RCC 7860 (cell line): ENCODE measurements at regions not wholly inside any gene's neighbourhood (a gene's known extent, or its start where the extent isn't known, plus 50 kb on each side); places are given as distances from the start of the nearest gene placed in this dataset.
A peak's percentile ranks its signal among the peaks of the same experiment; 100 is the strongest.
"Not testable (repeated sequence)": the region's sequence is repeated elsewhere in the genome, so short reads cannot be mapped to it uniquely, and the experiment has no call there.

Source experiments
- DNase-seq: peaks from one replicate; pipeline ENCODE4 v3.0.0-alpha.2; 2015; ENCODE audit warnings: low spot score
- FAIRE-seq: peaks from 2 replicates; lab custom pipeline; 2012; peaks lifted over from hg19 to GRCh38; lab: Jason Lieb, UNC

DNA sequence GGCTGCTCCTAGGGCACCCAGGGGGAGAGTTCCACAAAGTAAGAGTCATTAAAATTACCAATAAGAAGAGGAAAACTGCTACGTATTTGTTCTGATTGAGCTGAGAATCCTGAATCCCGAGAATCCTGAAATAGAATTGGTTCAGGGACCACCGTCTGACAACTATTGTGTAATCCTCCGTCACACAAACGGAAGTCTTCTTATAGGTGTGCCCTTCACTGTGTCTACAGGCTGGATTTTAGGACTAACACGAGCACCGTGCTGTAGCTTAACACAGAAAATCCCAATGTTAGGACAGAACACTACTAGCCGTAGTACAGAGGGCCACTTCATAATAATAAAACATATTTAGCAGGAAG, 50.6 kb upstream of the RNF182 start:
- FAIRE-seq (no peak), DNase-seq (no peak)

DNA sequence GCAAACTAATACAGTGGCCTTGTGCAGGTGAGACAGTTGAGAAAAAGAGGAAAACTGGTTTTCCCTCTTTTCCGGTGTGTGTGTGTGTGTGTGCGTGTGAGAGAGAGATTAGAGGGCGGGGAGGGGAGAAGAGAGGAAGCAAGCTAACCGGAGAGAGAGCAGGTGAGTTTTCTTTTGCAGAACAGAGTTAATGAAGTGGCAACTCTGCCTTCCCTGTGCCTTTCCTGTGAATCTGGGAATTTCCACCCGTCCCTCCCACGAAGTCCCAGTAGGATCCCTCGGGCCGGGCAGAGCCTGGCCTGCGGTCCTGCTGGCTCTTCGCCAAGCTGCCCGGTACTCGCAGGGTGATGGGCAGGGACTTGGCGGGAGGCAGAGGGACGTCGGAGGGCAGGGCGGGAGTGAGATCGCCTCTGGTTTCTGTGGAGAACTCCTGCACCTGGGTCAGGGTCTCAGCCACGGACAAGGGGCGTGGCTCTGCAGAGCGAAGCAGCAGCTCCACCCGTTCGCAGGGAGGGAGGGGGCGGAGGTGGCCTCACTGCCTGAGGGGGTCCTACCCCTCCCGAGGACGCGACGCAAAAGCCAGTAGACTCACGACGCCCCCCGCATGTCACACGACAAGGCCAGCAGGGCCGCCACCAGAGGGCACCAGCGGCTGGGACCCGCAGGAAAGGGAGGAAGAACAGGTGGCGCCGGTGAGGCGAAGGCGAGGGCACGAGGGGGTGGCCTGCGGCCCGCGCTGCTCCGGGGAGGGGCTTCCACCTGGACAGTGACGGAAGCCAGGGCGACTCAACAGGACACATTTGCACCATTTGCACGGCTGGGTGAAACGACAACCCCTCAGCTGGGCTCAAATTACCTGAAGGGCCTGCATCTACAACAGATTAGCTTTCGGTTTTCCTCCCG, 51.2 kb upstream of the RNF182 start:
- FAIRE-seq (no peak), DNase-seq (peak; percentile 58)

DNA sequence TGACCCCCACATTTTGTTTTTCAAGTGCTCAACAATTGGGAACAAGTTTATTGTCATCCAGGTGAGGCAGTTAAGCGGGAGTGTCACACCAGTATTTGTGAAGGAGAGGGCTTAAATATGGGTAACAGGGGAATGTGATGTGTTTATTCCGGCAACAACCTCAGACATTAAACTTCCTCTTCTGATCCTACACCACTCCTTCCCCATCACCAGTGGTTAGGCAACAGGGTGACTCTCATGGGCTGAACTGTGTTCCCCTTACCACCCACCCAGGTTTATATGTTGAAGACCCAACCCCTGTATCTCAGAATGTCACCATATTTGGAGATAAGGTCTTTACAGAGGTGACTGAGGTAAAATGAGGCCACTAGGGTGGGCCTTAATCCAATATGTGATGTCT, 52.1 kb upstream of the RNF182 start:
- FAIRE-seq: no peak
- no peak for DNase-seq

DNA sequence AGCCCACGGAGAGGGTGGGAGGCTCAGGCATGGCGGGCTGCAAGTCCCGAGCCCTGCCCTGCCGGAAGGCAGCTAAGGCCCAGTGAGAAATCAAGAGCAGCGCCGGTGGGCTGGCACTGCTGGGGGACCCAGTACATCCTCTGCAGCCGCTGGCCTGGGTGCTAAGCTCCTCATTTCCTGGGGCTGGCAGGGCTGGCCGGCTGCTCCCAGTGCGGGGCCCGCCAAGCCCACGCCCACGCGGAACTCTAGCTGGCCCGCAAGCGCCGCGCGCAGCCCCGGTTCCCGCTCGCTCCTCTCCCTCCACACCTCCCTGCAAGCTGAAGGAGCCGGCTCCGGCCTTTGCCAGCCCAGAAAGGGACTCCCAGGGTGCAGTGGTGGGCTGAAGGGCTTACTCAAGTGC, 52.7 kb upstream of the RNF182 start:
- not testable (repeated sequence) for FAIRE-seq

DNA sequence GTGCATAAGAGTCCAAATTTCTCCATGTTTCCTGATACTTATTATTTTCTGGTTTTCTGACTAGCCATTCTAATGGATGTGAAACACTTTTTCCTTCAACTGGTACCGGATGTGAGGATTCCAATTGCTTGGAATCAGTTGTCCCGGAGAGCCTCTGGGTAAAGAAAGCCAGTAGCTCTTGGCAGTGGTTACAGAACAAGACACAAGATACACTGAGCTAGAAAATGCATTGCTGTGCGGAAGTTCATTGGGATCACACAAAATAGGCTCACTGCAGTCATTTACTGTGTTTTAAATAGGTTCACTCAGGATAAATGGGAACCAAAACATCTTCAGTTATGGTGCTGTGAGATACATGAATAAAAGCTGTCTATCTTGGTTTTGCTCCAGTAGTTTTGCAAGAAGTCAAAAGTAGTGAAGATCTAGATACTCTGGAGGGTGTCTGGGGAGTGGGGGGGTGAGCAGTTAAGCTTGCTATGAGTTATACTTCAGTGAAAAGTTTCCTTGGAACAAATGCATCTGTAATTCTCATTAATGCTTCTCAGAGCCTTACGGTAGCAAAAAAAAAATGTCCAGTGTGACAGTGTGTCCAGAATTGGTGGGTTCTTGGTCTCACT, 54.4 kb upstream of the RNF182 start:
- no peak for FAIRE-seq
- DNase-seq: no peak

More for the DNA sequence above, 52.7 kb upstream of the RNF182 start:
- DNase-seq: not testable (repeated sequence)

DNA sequence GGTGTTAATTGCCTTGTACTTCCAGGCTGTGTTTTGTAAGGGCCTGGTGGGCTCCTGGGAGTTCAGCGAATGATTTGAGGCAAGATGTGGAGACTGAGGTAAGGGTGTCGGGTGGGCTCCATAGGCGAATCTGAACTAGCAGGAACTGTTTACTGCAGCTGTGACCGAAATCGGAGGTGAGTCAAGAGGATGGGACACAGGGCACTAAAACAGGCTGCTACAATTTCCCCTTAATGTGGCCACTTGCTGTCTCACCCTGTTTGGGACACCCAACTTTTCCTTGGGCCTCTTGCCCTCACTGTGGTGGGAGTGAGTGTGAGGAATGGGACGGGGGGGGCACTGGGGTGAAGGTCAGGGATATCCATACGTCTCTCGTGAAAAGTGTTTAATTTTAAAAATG, 53.9 kb upstream of the MCUR1 start:
- FAIRE-seq (no peak), DNase-seq (no peak)

DNA sequence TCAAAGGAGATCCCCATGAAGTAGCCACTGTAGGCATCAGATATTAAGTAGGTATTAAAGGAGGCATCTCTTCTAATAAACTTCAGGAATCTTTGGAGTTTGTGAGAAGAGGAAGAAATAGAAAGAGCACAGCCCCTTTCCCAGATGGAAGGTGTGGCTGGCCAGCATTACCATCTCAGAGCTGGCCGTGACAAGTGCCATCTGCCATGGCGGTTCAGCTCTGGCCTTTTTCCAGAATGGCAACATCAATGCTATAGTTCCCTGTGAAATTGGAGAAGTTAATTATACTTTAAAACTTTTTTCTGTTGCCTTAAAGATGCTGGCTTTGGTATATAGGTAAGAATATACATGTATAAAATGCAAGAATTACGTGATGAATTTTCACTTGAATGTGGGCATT, 51.9 kb upstream of the MCUR1 start:
- DNase-seq (no peak), FAIRE-seq (no peak)

DNA sequence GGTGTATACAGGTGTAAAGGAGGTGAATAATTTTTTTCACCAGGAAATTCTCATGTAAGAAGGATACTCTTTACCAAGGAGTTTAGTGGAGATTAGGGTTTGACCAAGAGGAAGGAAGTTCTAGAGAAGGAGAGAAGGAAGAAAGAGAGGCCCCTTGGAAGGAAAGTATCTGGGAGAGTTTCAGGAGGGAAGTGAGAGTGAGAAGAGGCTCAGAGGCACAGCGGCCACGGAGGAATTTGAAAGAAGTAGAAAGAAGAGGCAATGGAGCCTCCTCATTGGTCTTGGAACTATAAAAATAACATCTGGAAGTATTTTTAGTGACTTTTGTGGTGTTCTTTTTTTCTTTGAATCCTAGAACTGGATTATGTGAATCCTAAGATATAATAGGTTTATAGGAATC, 50.8 kb upstream of the MCUR1 start:
- no peak for FAIRE-seq
- no peak for DNase-seq

DNA sequence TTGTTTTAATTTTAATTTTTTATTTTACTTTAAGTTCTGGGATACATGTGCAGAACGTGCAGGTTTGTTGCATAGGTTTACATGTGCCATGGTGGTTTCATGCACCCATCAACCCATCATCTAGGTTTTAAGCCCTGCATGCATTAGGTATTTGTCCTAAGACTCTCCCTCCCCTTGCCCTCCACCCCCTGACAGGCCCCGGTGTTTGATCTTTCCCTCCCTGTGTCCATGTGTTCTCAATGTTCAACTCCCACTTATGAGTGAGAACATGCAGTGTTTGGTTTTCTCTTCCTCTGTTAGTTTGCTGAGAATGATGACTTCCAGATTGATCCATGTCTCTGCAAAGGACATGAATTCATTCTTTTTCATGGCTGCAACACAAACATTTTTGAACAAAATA, 50.3 kb upstream of the MCUR1 start:
- not testable (repeated sequence) for FAIRE-seq

More for the DNA sequence above, 50.3 kb upstream of the MCUR1 start:
- DNase-seq: not testable (repeated sequence)
